ENCODE measurements at regions not wholly inside any gene's neighbourhood (a gene's known extent, or its start where the extent isn't known, plus 50 kb on each side); places are given as distances from the start of the nearest gene placed in this dataset.

DNA sequence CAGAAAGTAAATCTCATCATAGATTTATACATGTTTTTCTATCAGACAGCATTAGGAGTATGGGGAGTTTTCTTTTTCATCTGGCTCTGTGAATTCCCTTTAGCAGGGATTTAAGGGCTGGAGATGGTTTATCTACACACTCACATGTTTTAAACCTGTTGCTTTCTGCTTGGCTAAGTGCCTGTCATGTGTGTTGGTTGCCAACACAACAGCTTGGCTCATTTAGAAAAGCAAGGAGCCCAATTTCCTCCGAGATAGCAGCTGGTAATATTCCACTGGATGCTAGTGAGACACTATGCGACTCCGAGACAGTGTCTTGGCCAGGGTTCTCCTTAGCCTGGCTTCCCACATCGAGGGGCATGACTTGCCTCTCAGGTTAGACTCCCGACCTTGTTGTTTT lies 83.3 kb downstream of the KLF5 start:
- TF ChIP-seq, protein P1, sequence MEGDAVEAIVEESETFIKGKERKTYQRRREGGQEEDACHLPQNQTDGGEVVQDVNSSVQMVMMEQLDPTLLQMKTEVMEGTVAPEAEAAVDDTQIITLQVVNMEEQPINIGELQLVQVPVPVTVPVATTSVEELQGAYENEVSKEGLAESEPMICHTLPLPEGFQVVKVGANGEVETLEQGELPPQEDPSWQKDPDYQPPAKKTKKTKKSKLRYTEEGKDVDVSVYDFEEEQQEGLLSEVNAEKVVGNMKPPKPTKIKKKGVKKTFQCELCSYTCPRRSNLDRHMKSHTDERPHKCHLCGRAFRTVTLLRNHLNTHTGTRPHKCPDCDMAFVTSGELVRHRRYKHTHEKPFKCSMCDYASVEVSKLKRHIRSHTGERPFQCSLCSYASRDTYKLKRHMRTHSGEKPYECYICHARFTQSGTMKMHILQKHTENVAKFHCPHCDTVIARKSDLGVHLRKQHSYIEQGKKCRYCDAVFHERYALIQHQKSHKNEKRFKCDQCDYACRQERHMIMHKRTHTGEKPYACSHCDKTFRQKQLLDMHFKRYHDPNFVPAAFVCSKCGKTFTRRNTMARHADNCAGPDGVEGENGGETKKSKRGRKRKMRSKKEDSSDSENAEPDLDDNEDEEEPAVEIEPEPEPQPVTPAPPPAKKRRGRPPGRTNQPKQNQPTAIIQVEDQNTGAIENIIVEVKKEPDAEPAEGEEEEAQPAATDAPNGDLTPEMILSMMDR (IDR thresholded peaks at IDR 0.05) = no peak
- no peak for TF ChIP-seq POLR2A (IDR thresholded peaks at IDR 0.05)

All from body of pancreas (tissue), 4 donors.